ENCODE measurements at regions not wholly inside any gene's neighbourhood (a gene's known extent, or its start where the extent isn't known, plus 50 kb on each side); places are given as distances from the start of the nearest gene placed in this dataset.
A peak's percentile ranks its signal among the peaks of the same experiment; 100 is the strongest.
"Not testable (repeated sequence)": the region's sequence is repeated elsewhere in the genome, so short reads cannot be mapped to it uniquely, and the experiment has no call there.

- DNase-seq, result peak in 1 of 5 donors; percentile 15
These were observed 133.0 kb downstream of the NPIPB11 start for GRCh38 chr16:29273298-29274054.

- not testable (repeated sequence) for DNase-seq
These were observed 134.5 kb downstream of the NPIPB11 start for GRCh38 chr16:29271721-29272675.

DNA sequence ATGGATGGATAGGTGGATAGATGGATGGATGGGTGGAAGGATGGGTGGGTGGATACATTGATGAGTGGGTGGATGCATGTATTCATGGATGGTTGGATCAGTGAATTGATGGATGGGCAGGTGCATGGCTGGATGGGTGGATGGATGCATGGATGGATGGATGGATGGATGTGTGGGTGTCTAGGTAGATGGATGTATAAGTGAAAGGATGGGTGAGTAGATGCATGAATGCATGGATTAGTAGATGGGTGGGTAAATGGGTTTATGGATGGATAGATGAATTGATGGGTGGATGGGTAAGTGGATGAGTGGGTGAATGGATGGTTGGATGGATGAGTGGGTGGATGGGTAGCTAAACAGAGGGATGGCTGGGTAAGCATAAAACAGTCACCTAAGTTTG is 135.6 kb downstream of the NPIPB11 start:
- DNase-seq, result not testable (repeated sequence)

GRCh38 chr16:29270033-29270432 is 136.5 kb downstream of the NPIPB11 start:
- not testable (repeated sequence) for DNase-seq

DNA sequence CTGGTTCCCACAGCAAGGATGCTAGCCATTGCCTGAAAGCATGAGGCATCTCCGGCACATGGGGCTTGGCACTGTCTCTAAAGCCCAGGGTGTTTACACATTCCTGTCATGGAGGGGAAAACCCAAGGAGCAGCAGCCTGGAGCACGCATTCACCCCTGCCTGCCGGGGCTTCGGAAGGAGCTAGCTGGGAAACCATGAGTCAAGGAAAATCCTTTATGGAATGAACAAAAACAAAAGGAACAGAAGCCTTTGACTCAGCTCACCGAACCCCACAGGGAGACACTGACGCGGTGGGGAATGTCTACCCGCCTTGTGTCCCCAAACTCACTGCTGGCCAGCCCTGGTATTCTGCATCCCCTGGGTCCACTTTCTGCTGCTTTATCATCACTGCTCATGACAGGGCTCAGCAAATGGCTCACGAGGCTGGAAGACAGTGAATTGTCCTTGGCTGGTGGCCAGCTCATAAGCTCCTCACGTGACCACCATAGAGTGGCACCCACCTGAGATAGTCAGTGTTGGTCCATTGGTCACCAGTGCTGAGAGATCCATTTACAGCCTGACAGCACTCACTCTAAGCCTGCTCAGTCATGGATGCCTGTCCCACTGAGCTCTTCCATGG is 137.2 kb downstream of the NPIPB11 start:
- not testable (repeated sequence) for DNase-seq

DNA sequence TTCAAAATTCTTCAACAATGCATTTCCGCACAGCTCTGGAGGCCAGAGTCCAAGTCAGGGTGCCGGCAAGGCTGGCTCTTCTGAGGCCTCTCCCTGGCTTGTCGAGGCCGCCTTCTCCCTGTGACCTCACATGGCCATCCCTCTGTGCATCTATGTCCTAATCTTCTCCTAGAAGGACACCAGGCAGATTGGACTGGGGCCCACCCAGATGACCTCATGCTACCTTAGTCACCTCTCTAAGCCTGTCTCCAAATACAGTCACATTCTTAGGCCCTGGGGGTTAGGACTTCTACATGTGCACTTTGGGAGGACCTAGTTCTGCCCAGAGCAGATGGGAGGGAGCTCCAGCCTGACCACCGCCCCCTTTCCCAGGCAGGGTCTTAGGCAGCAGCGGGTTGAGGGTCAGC is 137.7 kb downstream of the NPIPB11 start:
- DNase-seq, result not testable (repeated sequence)

- not testable (repeated sequence) for DNase-seq
These were observed 138.2 kb downstream of the NPIPB11 start for GRCh38 chr16:29268348-29268747.

DNA sequence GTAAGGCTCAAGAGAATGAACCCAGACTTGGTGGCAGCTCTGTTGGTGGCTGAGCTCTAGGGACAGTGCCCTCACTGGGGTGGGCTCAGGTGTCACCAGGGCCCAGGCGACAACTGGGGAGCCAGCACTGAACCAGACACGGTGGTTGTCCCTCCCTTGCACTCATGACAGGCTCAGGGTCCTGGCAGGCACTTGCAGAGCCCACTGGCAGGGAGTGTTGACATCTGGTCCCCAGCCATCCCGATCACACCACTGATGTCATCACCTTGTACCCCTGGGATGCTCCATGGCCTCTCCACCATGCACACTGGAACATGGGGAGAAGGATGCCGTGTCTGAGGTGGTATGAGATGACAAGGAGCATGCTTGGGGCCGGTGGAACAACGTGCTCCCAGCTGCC is 138.6 kb downstream of the NPIPB11 start:
- not testable (repeated sequence) for DNase-seq

GRCh38 chr16:29267055-29267619 is 139.4 kb downstream of the NPIPB11 start:
- not testable (repeated sequence) for DNase-seq

DNA sequence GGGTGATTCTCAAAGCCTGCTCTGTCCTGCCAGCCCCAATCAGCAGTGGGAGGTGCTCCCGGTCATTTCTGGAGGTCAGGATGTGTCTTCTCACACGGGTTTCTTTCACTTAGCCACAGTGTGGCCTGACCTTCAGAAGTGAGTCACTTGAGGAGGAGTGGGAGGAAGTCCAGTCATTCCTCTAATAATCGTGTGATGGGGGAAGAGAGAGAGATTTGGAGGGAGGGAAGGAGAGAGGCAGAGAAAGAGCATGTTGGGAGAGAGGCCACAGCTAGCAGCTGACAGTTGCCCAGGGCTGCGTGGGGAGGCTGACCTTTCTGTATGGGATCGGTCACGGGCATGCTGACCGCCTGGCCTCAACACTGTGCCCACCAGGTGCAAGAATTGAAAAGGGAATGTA is 139.9 kb downstream of the NPIPB11 start:
- DNase-seq, result not testable (repeated sequence)

GRCh38 chr16:29265255-29265853 is 141.2 kb downstream of the NPIPB11 start:
- not testable (repeated sequence) for DNase-seq

- not testable (repeated sequence) for DNase-seq
These were observed 142.3 kb downstream of the NPIPB11 start for GRCh38 chr16:29264080-29264837.

- DNase-seq, result not testable (repeated sequence)
These were observed 143.8 kb downstream of the NPIPB11 start for GRCh38 chr16:29262725-29263124.

- DNase-seq, result not testable (repeated sequence)
These were observed 144.9 kb downstream of the NPIPB11 start for GRCh38 chr16:29261427-29262248.

- DNase-seq, result not testable (repeated sequence)
These were observed 145.7 kb downstream of the NPIPB11 start for GRCh38 chr16:29260683-29261426.

DNA sequence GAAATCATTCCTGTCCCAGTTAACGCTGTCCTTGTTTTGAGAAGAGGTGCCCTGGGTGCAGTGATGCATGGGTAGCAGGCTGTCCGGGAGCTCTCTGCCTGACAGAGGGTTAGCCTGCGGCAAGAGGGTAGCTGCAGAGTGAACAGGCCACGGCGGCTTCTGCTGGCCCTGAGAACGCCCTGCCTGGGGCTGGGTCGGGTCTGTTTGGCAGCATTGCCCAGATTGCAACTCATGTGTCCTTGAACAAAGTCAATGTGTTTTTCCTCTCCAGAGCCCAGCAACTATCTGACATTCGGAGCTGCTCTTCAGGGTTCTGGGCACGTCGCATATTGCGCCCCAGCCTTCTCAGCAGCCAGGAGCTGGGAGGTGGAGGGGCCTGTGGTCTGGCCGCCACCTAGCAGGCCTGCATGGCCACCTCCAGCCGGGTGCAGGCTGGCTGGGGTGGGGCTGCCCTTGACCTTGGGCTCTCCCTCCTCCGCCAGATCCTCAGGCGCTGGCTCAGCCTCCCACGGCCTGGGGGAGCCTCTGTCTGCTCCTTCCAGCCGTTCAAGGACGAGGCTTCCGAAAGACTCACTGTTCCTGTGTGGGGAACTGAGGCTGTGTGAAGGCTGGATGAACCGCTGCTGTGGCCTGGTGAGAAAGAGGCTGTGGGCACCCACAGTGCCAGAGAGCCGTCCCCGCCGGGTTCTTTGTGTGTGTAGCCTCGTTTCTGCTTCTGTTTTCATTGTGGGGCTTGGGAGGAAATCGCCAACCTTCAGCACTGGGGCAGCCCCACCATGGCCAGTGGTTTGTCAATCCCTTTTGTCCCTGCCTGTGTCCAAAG is 146.7 kb downstream of the NPIPB11 start:
- not testable (repeated sequence) for DNase-seq

DNA sequence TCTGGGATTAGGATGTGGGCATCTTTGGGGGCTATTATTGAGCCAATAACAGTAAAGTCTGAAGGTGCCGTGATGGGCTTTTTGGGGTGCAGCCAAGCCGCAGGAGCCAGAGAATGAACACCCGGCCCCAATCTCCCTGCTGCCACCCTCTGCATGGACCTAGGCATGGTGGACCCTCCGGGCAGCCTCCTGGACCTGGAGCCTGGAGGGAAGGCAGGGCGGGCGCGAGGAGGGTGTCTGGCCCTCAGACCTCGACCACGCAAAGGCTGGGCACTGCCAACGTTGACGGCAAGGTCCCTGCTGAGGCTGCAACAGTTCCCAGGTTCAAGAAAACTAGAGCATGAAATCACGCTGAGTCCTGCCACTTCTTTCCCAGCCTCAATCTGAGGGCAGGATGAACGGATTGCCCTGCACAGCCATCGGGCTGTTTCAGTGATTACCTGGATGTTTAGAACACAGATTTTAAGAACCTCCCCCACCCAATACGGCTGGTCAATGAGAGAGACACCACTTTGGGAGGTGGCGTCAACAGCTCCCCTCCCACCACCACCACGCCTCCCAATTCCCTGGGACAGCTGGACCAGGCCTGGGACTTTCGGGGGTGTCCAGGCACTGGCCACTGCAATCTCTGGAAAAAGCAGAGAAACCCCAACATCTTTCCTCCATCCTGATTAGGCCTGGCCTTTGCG is 147.4 kb downstream of the NPIPB11 start:
- DNase-seq, result not testable (repeated sequence)
